CD4-positive, alpha-beta memory T cell (primary cell): ENCODE measurements at regions not wholly inside any gene's neighbourhood (a gene's known extent, or its start where the extent isn't known, plus 50 kb on each side); places are given as distances from the start of the nearest gene placed in this dataset.

Experiments
- CTCF ChIA-PET: fragments of 350-600 bp; sonication (Branson Sonifier 250); formaldehyde crosslinking; loops from one replicate; lab custom pipeline; 2021; ENCODE audit warnings: inconsistent platforms; ENCODE audit not compliant: partially characterized antibody; lab: Charles Lee
- POLR2A ChIA-PET: fragments of 350-600 bp; sonication (Branson Sonifier 250); formaldehyde crosslinking; loops from one replicate; lab custom pipeline; 2021; ENCODE audit not compliant: partially characterized antibody; lab: Charles Lee
- DNase-seq, 5 donors: peaks; one replicate each; pipeline versions ENCODE4 v3.0.0 to v3.0.0-alpha.2; 2020 to 2022; ENCODE audit warnings: mixed read lengths in 1 of 5
- H3K27ac ChIP-seq: one replicate; pipeline ENCODE4 v1.7.0; 2013; ENCODE audit warnings: low read depth, low read length
- H3K27me3 ChIP-seq: 2 replicates; pipeline ENCODE4 v1.7.0; 2013; ENCODE audit warnings: mild to moderate bottlenecking, low read length, moderate library complexity; ENCODE audit not compliant: insufficient read depth
- H3K36me3 ChIP-seq: 2 replicates; pipeline ENCODE4 v1.7.0; 2013; ENCODE audit warnings: mild to moderate bottlenecking, low read length, moderate library complexity; ENCODE audit not compliant: insufficient read depth
- H3K4me1 ChIP-seq: 2 replicates; pipeline ENCODE4 v1.7.0; 2013; ENCODE audit warnings: mild to moderate bottlenecking, low read length, moderate library complexity; ENCODE audit not compliant: insufficient read depth
- H3K4me3 ChIP-seq, 2 donors: one replicate each; pipeline ENCODE4 v1.7.0; 2013; ENCODE audit warnings: low read length in 2 of 2, mild to moderate bottlenecking in 1 of 2
- H3K9me3 ChIP-seq, 2 donors: one replicate each; pipeline ENCODE4 v1.7.0; 2013; ENCODE audit warnings: low read length in 2 of 2, control low read depth in 1 of 2; ENCODE audit not compliant: control insufficient read depth in 1 of 2
- H3K27ac Mint-ChIP-seq, 7 donors: one replicate each; pipeline ENCODE4 v1.8.0; 2020 to 2021; ENCODE audit warnings: mixed read lengths in 7 of 7, mild to moderate bottlenecking in 6 of 7, inconsistent platforms in 3 of 7, moderate library complexity in 3 of 7
- H3K27me3 Mint-ChIP-seq, 2 donors: one replicate each; pipeline ENCODE4 v1.8.0; 2020 to 2021; ENCODE audit warnings: mixed read lengths in 2 of 2
- H3K36me3 Mint-ChIP-seq, 2 donors: one replicate each; pipeline ENCODE4 v1.8.0; 2020 to 2021; ENCODE audit warnings: mixed read lengths in 2 of 2, inconsistent platforms in 1 of 2, mild to moderate bottlenecking in 1 of 2
- H3K4me1 Mint-ChIP-seq, 4 donors: one replicate each; pipeline ENCODE4 v1.8.0; 2020 to 2021; ENCODE audit warnings: mixed read lengths in 4 of 4, mild to moderate bottlenecking in 1 of 4
- H3K4me3 Mint-ChIP-seq, 8 donors: one replicate each; pipeline ENCODE4 v1.8.0; 2020 to 2021; ENCODE audit warnings: mixed read lengths in 8 of 8, mild to moderate bottlenecking in 7 of 8, moderate library complexity in 6 of 8, inconsistent platforms in 3 of 8
- H3K9me3 Mint-ChIP-seq, 8 donors: one replicate each; pipeline ENCODE4 v1.8.0; 2020 to 2021; ENCODE audit warnings: mixed read lengths in 8 of 8, mild to moderate bottlenecking in 5 of 8, inconsistent platforms in 3 of 8, moderate library complexity in 1 of 8
- intact Hi-C: fragments of 100-400 bp; cut with micrococcal nuclease; formaldehyde crosslinking; loops from one replicate; pipeline ENCODE4 v1.15.1; 2023

DNA sequence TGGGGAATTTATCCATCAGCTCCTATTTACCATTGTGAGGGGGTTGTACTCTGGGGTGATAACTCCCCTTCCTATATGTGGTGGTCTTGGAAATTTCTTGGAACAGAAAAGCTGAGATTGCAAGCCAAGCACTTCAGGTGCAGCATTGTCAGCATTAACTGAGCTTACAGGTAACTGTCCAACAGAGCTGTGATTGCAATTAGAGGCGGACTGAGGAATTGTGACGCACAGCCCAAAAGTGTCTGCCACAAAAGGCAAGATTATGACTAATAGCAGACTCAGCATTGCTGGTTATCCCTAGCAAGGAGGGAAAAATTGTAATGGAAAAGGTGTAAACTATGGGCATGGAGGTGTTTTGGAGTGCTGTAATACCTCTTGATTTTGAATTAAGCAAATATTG, 126.1 kb upstream of the AGR3 start:
- Mint-ChIP-seq H3K4me1 (peaks cover 14 to 29% (median 16%) of the 10 kb centered on the region in 4 donors), H3K9me3 (peaks cover 0 to 2% (median 0%) of the 10 kb centered on the region in 8 donors), H3K27me3 (peaks cover 0 to 2% of the 10 kb centered on the region in 2 donors), H3K4me3 (no peak overlapping the region), H3K27ac (no peak overlapping the region), H3K36me3 (peaks cover 0 to 3% of the 10 kb centered on the region in 2 donors)
- ChIA-PET CTCF (interaction anchor here (1.0 to 3.2 kb wide), 8 partner anchors 9 to 676 kb away, joined by 3 to 23 read pairs (median 6); no protein-coding TSS in a partner anchor), POLR2A (interaction anchor here (1.0 kb wide), 1 partner anchor 290 kb away, joined by 3 read pairs; the partner anchor contains the start of gene AHR)
- Histone ChIP-seq H3K27me3 (no peaks in the 10 kb centered on the region), H3K9me3 (no peaks in the 10 kb centered on the region), H3K36me3 (no peaks in the 10 kb centered on the region), H3K27ac (no peak overlapping the region), H3K4me3 (no peak overlapping the region), H3K4me1 (peaks cover 20% of the 10 kb centered on the region)
- intact Hi-C loops, result loop anchor here (10.0 kb wide), 2 partner anchors 137 to 397 kb away; no protein-coding TSS in a partner anchor
- DNase-seq, result no peak

DNA sequence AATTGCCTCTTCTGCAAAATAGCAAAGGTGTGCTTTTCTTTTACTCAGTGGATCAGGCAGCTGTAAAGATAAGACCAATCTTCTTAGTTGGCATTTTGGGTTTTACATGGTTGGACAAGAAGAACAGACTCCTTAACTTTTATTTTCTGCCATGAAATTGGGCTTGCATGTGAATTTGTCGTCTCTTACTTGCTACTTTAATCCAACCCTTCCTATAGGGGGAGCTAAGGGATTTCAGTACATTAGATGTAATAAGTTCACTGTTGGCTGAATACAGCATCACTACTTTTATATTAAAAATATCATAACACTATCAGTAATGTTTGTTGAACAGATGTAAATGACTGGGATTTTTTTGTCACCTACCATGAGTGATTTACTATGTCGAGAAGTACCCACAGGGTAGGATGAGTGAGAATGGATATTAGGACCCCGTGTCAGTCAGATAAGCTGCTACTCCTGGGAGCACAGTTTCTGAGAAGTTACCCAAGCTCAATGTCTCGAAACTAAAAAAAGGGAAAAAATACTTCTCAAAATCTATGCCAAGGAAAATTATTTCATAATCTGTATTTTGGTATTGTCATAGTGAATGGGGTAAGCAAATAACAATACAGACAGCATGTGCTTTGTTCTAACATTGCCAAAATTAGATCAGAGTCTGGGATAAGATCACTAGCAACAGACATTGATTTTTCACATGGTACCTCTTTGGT, 127.4 kb upstream of the AGR3 start:
- Histone ChIP-seq H3K27me3 (no peaks in the 10 kb centered on the region), H3K4me3 (no peak overlapping the region), H3K36me3 (no peaks in the 10 kb centered on the region), H3K9me3 (no peaks in the 10 kb centered on the region), H3K4me1 (peaks cover 20% of the 10 kb centered on the region), H3K27ac (no peak overlapping the region)
- ChIA-PET CTCF (interaction anchor here (0.6 to 3.2 kb wide), 20 partner anchors 10 to 675 kb away, joined by 3 to 23 read pairs (median 4); no protein-coding TSS in a partner anchor), POLR2A (interaction anchor here (1.0 to 2.9 kb wide), 3 partner anchors 54 to 295 kb away, joined by 3 to 17 read pairs (median 3); partner anchors contain the start of gene AHR)
- peak overlapping the region in 5 of 7 donors; percentile 8 to 57 (median 26) for H3K27ac Mint-ChIP-seq
- peaks cover 0 to 2% of the 10 kb centered on the region in 2 donors for H3K27me3 Mint-ChIP-seq
- intact Hi-C loops, result loop anchor here (1.0 to 10.0 kb wide), 3 partner anchors 136 to 396 kb away; no protein-coding TSS in a partner anchor
- peak in 4 of 5 donors; percentile 28 to 53 (median 38) for DNase-seq
- peak overlapping the region in 1 of 8 donors; percentile 19 for H3K4me3 Mint-ChIP-seq
- H3K9me3 Mint-ChIP-seq, result peaks cover 0 to 2% (median 0%) of the 10 kb centered on the region in 8 donors
- H3K36me3 Mint-ChIP-seq, result no peaks in the 10 kb centered on the region
- peaks cover 14 to 29% (median 16%) of the 10 kb centered on the region in 4 donors for H3K4me1 Mint-ChIP-seq

- Mint-ChIP-seq H3K27ac (peak overlapping the region in 5 of 7 donors; percentile 8 to 50 (median 39)), H3K4me3 (no peak overlapping the region), H3K9me3 (peaks cover 0 to 2% (median 0%) of the 10 kb centered on the region in 8 donors), H3K4me1 (peaks cover 14 to 29% (median 16%) of the 10 kb centered on the region in 4 donors), H3K36me3 (no peaks in the 10 kb centered on the region), H3K27me3 (peaks cover 0 to 2% of the 10 kb centered on the region in 2 donors)
- intact Hi-C loops, result loop anchor here (1.0 to 10.0 kb wide), 4 partner anchors 19 to 395 kb away; no protein-coding TSS in a partner anchor
- Histone ChIP-seq H3K36me3 (no peaks in the 10 kb centered on the region), H3K4me1 (peaks cover 20% of the 10 kb centered on the region), H3K27ac (no peak overlapping the region), H3K4me3 (no peak overlapping the region), H3K27me3 (no peaks in the 10 kb centered on the region), H3K9me3 (no peaks in the 10 kb centered on the region)
- POLR2A ChIA-PET, result interaction anchor here (1.0 to 2.9 kb wide), 3 partner anchors 53 to 295 kb away, joined by 3 to 17 read pairs (median 3); partner anchors contain the start of gene AHR
- DNase-seq, result no peak
- CTCF ChIA-PET, result interaction anchor here (0.8 to 3.2 kb wide), 9 partner anchors 24 to 450 kb away, joined by 3 to 23 read pairs (median 5); no protein-coding TSS in a partner anchor
Observed at GRCh38 chr7:17009933-17010332, 128.2 kb upstream of the AGR3 start.

DNA sequence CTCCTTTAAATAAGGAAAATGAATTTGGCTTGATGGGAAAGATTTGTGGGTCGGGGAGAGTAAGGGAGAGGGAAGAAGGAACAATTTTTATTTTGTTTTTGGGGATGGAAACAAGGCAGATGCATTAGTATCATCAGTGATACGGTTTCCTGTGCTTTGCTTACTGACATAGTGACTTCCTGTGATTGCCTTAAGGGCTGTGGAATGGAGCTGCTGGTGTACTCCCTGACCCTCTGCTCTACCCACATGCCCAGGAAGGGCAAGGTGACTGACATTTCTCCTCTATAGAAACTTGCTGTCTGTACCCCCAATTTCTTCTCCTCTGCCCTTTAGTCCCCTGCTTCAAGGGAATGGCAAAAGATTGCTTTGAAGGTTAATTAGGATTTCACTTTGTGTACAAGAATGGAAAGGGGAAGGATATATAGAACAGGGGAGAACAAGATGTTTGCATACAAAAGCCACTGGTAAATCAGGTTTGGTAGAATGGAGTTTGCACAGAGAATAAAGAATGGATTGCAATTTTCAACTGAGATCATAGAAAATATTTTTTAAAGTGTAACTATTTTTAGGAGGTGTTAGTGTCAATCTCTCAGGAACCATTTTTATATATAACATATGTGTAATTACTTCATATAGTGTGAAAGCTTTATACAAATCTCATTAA, 129.0 kb upstream of the AGR3 start:
- Mint-ChIP-seq H3K27me3 (peaks cover 0 to 2% of the 10 kb centered on the region in 2 donors), H3K4me1 (peaks cover 15 to 37% (median 19%) of the 10 kb centered on the region in 4 donors), H3K36me3 (no peaks in the 10 kb centered on the region), H3K4me3 (peak overlapping the region in 4 of 8 donors; percentile 23 to 59 (median 40)), H3K9me3 (no peaks in the 10 kb centered on the region), H3K27ac (peak overlapping the region; percentile 30 to 72 (median 41))
- Histone ChIP-seq H3K4me3 (no peak overlapping the region), H3K27ac (no peak overlapping the region), H3K4me1 (peaks cover 25% of the 10 kb centered on the region), H3K36me3 (no peaks in the 10 kb centered on the region), H3K27me3 (no peaks in the 10 kb centered on the region), H3K9me3 (no peaks in the 10 kb centered on the region)
- intact Hi-C loops, result loop anchor here (2.0 kb wide), 1 partner anchor 18 kb away; no protein-coding TSS in a partner anchor
- CTCF ChIA-PET, result interaction anchor here (1.0 to 3.2 kb wide), 3 partner anchors 13 to 294 kb away, joined by 3 to 14 read pairs (median 7); no protein-coding TSS in a partner anchor
- peak in 1 of 5 donors; percentile 19 for DNase-seq
- POLR2A ChIA-PET, result interaction anchor here (1.0 to 2.9 kb wide), 3 partner anchors 11 to 288 kb away, joined by 3 to 17 read pairs (median 4); partner anchors contain the start of gene AHR

DNA sequence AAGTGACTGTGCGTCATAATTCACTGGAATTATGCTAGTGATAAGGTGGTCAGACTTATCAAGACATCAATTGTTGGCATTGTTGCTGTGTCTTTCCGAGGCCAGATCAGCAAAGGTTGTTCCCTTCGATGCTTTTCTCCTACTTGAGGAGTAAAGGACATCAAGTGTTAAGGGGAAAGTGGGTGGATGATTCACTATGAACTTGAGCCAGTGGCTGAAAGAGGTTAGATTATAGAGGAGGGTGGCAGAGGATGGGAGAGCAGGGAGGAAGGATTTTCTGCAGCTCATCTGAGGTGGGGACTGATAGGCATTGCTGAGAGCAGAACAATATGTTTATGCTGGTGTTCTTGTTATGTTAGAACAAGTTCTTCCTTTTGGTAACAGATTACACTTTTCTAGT, 131.4 kb upstream of the AGR3 start:
- Mint-ChIP-seq H3K4me3 (no peak overlapping the region), H3K9me3 (no peaks in the 10 kb centered on the region), H3K36me3 (no peaks in the 10 kb centered on the region), H3K27me3 (no peaks in the 10 kb centered on the region), H3K27ac (no peak overlapping the region), H3K4me1 (peaks cover 17 to 37% (median 19%) of the 10 kb centered on the region in 4 donors)
- ChIA-PET CTCF (interaction anchor here (2.1 kb wide), 1 partner anchor 16 kb away, joined by 7 read pairs; no protein-coding TSS in a partner anchor), POLR2A (interaction anchor here (0.9 to 1.1 kb wide), 2 partner anchors 13 to 287 kb away, joined by 3 to 6 read pairs; no protein-coding TSS in a partner anchor)
- Histone ChIP-seq H3K9me3 (no peaks in the 10 kb centered on the region), H3K4me1 (peaks cover 26% of the 10 kb centered on the region), H3K4me3 (no peak overlapping the region), H3K36me3 (no peaks in the 10 kb centered on the region), H3K27me3 (no peaks in the 10 kb centered on the region), H3K27ac (no peak overlapping the region)
- intact Hi-C loops, result no loop called here
- DNase-seq, result no peak

GRCh38 chr7:17014686-17015085, 132.9 kb upstream of the AGR3 start:
- H3K36me3 ChIP-seq, result no peaks in the 10 kb centered on the region
- H3K9me3 Mint-ChIP-seq, result no peaks in the 10 kb centered on the region
- ChIA-PET POLR2A (interaction anchor here (0.6 kb wide), 1 partner anchor 329 kb away, joined by 3 read pairs; no protein-coding TSS in a partner anchor), CTCF (interaction anchor here (1.0 to 1.2 kb wide), 3 partner anchors 32 to 290 kb away, joined by 3 to 4 read pairs (median 3); no protein-coding TSS in a partner anchor)
- H3K36me3 Mint-ChIP-seq, result no peaks in the 10 kb centered on the region
- H3K9me3 ChIP-seq, result no peaks in the 10 kb centered on the region
- H3K4me3 ChIP-seq, result no peak overlapping the region
- peaks cover 19% of the 10 kb centered on the region for H3K4me1 ChIP-seq
- peaks cover 13 to 27% (median 18%) of the 10 kb centered on the region in 4 donors for H3K4me1 Mint-ChIP-seq
- H3K4me3 Mint-ChIP-seq, result no peak overlapping the region
- H3K27ac ChIP-seq, result no peak overlapping the region
- no peaks in the 10 kb centered on the region for H3K27me3 Mint-ChIP-seq
- DNase-seq, result no peak
- no peak overlapping the region for H3K27ac Mint-ChIP-seq
- intact Hi-C loops, result no loop called here
- H3K27me3 ChIP-seq, result no peaks in the 10 kb centered on the region
